WI38 (cell line): ENCODE measurements at regions not wholly inside any gene's neighbourhood (a gene's known extent, or its start where the extent isn't known, plus 50 kb on each side); places are given as distances from the start of the nearest gene placed in this dataset.

Source experiments
- H3K4me3 ChIP-seq: 2 replicates; pipeline ENCODE4 v1.5.1; 2011; ENCODE audit warnings: low read depth, mild to moderate bottlenecking, control low read depth, low read length
- CTCF ChIP-seq: IDR thresholded peaks from 2 replicates; pipeline ENCODE4 v1.5.1; 2012; ENCODE audit warnings: low read depth, mild to moderate bottlenecking, control low read depth, low read length

GRCh38 chr6:92828788-92829187 is 590.6 kb downstream of the EPHA7 start:
- H3K4me3 ChIP-seq = no peak overlapping the region
- no peak for TF ChIP-seq CTCF

- no peak overlapping the region for H3K4me3 ChIP-seq
- TF ChIP-seq CTCF = no peak
Measured at GRCh38 chr6:92827104-92827503, 592.3 kb downstream of the EPHA7 start.

GRCh38 chr6:92826633-92827032 is 592.7 kb downstream of the EPHA7 start:
- no peak for TF ChIP-seq CTCF
- no peak overlapping the region for H3K4me3 ChIP-seq

- no peak overlapping the region for H3K4me3 ChIP-seq
- TF ChIP-seq CTCF = no peak
Measured at GRCh38 chr6:92822222-92822621, 597.1 kb downstream of the EPHA7 start.

- TF ChIP-seq CTCF = no peak
- no peak overlapping the region for H3K4me3 ChIP-seq
Measured at GRCh38 chr6:92820601-92821000, 598.8 kb downstream of the EPHA7 start.

GRCh38 chr6:92810913-92811312 is 608.4 kb downstream of the EPHA7 start:
- TF ChIP-seq CTCF = no peak
- H3K4me3 ChIP-seq = no peak overlapping the region

GRCh38 chr6:92806254-92806653 is 613.1 kb downstream of the EPHA7 start:
- H3K4me3 ChIP-seq = no peak overlapping the region
- no peak for TF ChIP-seq CTCF
